Esophagus squamous epithelium (tissue), 5 donors: ENCODE measurements at regions not wholly inside any gene's neighbourhood (a gene's known extent, or its start where the extent isn't known, plus 50 kb on each side); places are given as distances from the start of the nearest gene placed in this dataset.

Experiments
- DNase-seq: peaks from one replicate; lab custom pipeline; 2025; lab: John Stamatoyannopoulos, UW
- H3K27ac ChIP-seq, 4 donors: fragments of 200-600 bp; sonication (generic); one replicate each; pipeline ENCODE4 v1.5.1; 2016 to 2019; ENCODE audit warnings: mild to moderate bottlenecking in 1 of 4
- H3K27me3 ChIP-seq, 4 donors: fragments of 200-600 bp; sonication (generic); 1 replicate in 3 of 4; 2 replicates in 1 of 4; pipeline versions ENCODE4 v1.5.1 to v1.6.0; 2017 to 2021; ENCODE audit warnings: antibody characterized with exemption in 1 of 4
- H3K36me3 ChIP-seq, 3 donors: fragments of 200-600 bp; sonication (generic); one replicate each; pipeline ENCODE4 v1.5.1; 2016 to 2019
- H3K4me1 ChIP-seq, 3 donors: fragments of 200-600 bp; sonication (generic); one replicate each; pipeline ENCODE4 v1.5.1; 2017 to 2019
- H3K4me3 ChIP-seq, 4 donors: fragments of 200-600 bp; sonication (generic); 1 replicate in 3 of 4; 2 replicates in 1 of 4; pipeline ENCODE4 v1.5.1; 2016 to 2019; ENCODE audit warnings: mild to moderate bottlenecking in 2 of 4, moderate library complexity in 1 of 4
- H3K9me3 ChIP-seq, 3 donors: fragments of 200-600 bp; sonication (generic); one replicate each; pipeline ENCODE4 v1.5.1; 2016 to 2019
- CTCF ChIP-seq, 6 experiments: fragments of 450-650 bp in 4 of 6; fragments of 200-600 bp in 2 of 6; sonication (generic) in 2 of 6; IDR thresholded peaks; one replicate each; pipeline ENCODE4 v1.5.1; 2016 to 2019; ENCODE audit warnings: antibody characterized with exemption in 6 of 6, mild to moderate bottlenecking in 4 of 6, moderate library complexity in 4 of 6
- POLR2A ChIP-seq, 4 donors: fragments of 450-650 bp; IDR thresholded peaks; one replicate each; pipeline ENCODE4 v1.6.1; 2017; ENCODE audit warnings: antibody characterized with exemption in 4 of 4, mild to moderate bottlenecking in 4 of 4, moderate library complexity in 3 of 4
- WGBS, 2 donors: methylation state at CpG; one replicate each; pipeline ENCODE4 v1.1.5; 2018; 5-methylcytosine and 5-hydroxymethylcytosine counted together
- intact Hi-C: fragments of 100-400 bp; cut with DNase I; formaldehyde crosslinking; loops from one replicate; pipeline ENCODE4 v1.15.0; 2022
- donor health status: DM: yes; HTN: yes; CAD: no.

GRCh38 chr17:5788266-5788900 lies 204.1 kb upstream of the NLRP1 start:
- intact Hi-C loops: no loop called here
- H3K4me1 ChIP-seq: no peaks in the 10 kb centered on the region
- H3K27ac ChIP-seq: no peak overlapping the region
- peaks cover 0 to 45% (median 0%) of the 10 kb centered on the region in 4 donors for H3K27me3 ChIP-seq
- DNase-seq: no peak
- peaks cover 0 to 24% (median 13%) of the 10 kb centered on the region in 3 donors for H3K9me3 ChIP-seq
- WGBS, 2 donors: 42 to 74% methylated on average over 2 to 6 of the region's 6 CpGs
- no peak for TF ChIP-seq CTCF (IDR thresholded peaks at IDR 0.05)
- TF ChIP-seq POLR2A (IDR thresholded peaks at IDR 0.05): no peak
- no peaks in the 10 kb centered on the region for H3K36me3 ChIP-seq
- H3K4me3 ChIP-seq: no peak overlapping the region

- whole genome bisulfite sequencing, 2 donors: 55 to 78% methylated on average over 10 to 13 of the region's 15 CpGs
- DNase-seq: no peak
Observed at GRCh38 chr17:5789528-5789927, 205.2 kb upstream of the NLRP1 start.

GRCh38 chr17:5793157-5793556 lies 208.8 kb upstream of the NLRP1 start:
- Histone ChIP-seq H3K27me3 (peaks cover 0 to 52% (median 0%) of the 10 kb centered on the region in 4 donors), H3K36me3 (no peaks in the 10 kb centered on the region), H3K4me3 (no peak overlapping the region), H3K27ac (no peak overlapping the region), H3K9me3 (peaks cover 0 to 9% (median 4%) of the 10 kb centered on the region in 3 donors), H3K4me1 (no peaks in the 10 kb centered on the region)
- DNase-seq: no peak
- intact Hi-C loops: no loop called here
- 78 to 93% methylated on average over 4 of the region's 4 CpGs for WGBS, 2 donors
- TF ChIP-seq CTCF (IDR thresholded peaks at IDR 0.05): peak in 1 of 6 experiments; percentile 19
- no peak for TF ChIP-seq POLR2A (IDR thresholded peaks at IDR 0.05)

More at GRCh38 chr17:5789528-5789927, 205.2 kb upstream of the NLRP1 start:
- H3K27me3 ChIP-seq: peaks cover 0 to 47% (median 0%) of the 10 kb centered on the region in 4 donors
- H3K9me3 ChIP-seq: peaks cover 0 to 12% (median 5%) of the 10 kb centered on the region in 3 donors
- intact Hi-C loops: no loop called here
- H3K36me3 ChIP-seq: no peaks in the 10 kb centered on the region
- H3K27ac ChIP-seq: no peak overlapping the region
- no peak for TF ChIP-seq CTCF (IDR thresholded peaks at IDR 0.05)
- TF ChIP-seq POLR2A (IDR thresholded peaks at IDR 0.05): no peak
- H3K4me3 ChIP-seq: no peak overlapping the region
- no peaks in the 10 kb centered on the region for H3K4me1 ChIP-seq

- TF ChIP-seq POLR2A (IDR thresholded peaks at IDR 0.05) (no peak), CTCF (IDR thresholded peaks at IDR 0.05) (peak in 1 of 6 experiments; percentile 30)
- intact Hi-C loops: no loop called here
- WGBS, 2 donors: 26 to 57% methylated on average over 2 of the region's 2 CpGs
- Histone ChIP-seq H3K9me3 (peaks cover 0 to 9% (median 4%) of the 10 kb centered on the region in 3 donors), H3K36me3 (no peaks in the 10 kb centered on the region), H3K4me3 (no peak overlapping the region), H3K27ac (no peak overlapping the region), H3K4me1 (no peaks in the 10 kb centered on the region), H3K27me3 (peaks cover 0 to 53% (median 0%) of the 10 kb centered on the region in 4 donors)
- no peak for DNase-seq
Observed at GRCh38 chr17:5793899-5794298, 209.6 kb upstream of the NLRP1 start.

- 88 to 93% methylated on average over 7 of the region's 7 CpGs for WGBS, 2 donors
Observed at GRCh38 chr17:5794385-5794784, 210.1 kb upstream of the NLRP1 start.

More at GRCh38 chr17:5794385-5794784, 210.1 kb upstream of the NLRP1 start:
- peaks cover 0 to 9% (median 4%) of the 10 kb centered on the region in 3 donors for H3K9me3 ChIP-seq
- intact Hi-C loops: no loop called here
- no peak overlapping the region for H3K4me3 ChIP-seq
- no peak overlapping the region for H3K27ac ChIP-seq
- no peaks in the 10 kb centered on the region for H3K36me3 ChIP-seq
- H3K4me1 ChIP-seq: no peaks in the 10 kb centered on the region
- no peak for DNase-seq
- TF ChIP-seq POLR2A (IDR thresholded peaks at IDR 0.05) (no peak), CTCF (IDR thresholded peaks at IDR 0.05) (no peak)
- H3K27me3 ChIP-seq: peaks cover 0 to 51% (median 0%) of the 10 kb centered on the region in 4 donors
